ENCODE measurements at regions not wholly inside any gene's neighbourhood (a gene's known extent, or its start where the extent isn't known, plus 50 kb on each side); places are given as distances from the start of the nearest gene placed in this dataset.

DNA sequence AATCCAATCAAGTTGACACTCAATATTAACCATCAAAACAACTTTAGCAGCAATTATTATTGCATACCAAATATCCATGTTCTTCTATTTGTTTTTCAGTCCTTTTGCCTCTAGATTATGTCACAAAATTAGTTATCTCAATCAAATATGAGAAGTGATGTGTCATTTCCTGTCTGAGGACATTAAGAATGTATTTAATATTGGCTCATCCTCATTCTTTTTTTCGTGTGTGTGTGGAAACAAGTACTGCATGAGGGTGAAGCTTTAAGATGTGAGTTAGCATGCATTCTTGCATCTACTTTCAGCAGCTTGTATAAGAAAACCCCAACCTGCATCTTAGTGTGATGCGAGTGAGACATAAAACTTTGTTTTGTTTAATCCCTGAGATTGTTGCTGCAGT is 301.4 kb downstream of the GRIA2 start:
- DNase-seq = no peak
- intact Hi-C loops (cut with DNase I) = no loop called here
- ATAC-seq = no peak

- intact Hi-C loops (cut with DNase I) = no loop called here
Measured at GRCh38 chr4:157514711-157515110, 294.2 kb downstream of the GRIA2 start.

DNA sequence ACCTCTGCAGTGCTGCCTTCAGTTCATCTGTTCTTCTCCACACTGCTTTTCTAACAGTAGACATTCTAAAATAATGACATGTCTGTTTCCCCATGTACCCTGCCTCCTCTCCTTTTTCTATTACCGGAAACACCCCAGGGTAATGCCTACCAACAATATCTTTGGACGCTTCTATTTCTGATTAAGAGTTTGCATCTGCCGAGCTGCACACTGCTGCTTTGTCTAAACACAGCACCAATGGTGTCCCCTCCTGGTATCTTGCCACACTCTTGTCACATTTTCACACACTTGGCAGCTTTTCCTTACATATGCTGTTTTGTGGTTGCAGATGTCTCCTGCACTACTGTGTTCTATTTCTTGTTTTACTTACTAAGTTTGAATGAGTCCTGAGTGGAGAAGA is 288.8 kb downstream of the GRIA2 start:
- ATAC-seq (no peak), DNase-seq (no peak)
- intact Hi-C loops (cut with DNase I) = no loop called here

More at GRCh38 chr4:157514711-157515110, 294.2 kb downstream of the GRIA2 start:
- ATAC-seq = no peak
- DNase-seq = no peak

GRCh38 chr4:157502656-157503055 is 282.1 kb downstream of the GRIA2 start:
- ATAC-seq = no peak

DNA sequence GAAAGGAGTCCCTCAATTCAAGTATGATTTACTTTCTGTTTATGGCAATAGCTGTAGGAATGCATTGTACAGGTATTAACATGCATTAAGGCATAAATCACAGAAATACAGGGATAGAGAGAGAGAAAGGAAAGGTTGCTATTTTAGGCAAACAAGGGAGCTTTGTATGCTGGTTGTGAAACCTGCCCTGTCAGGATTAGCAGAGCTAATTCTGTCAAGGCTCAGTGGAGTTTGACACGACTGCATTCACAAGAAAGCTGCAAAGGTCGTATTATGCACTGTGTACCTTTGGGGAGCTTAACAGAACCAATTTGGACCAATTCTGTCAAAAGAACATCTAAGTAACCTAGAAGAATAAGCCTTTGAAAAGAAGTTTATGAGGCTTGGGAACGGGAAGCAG is 239.3 kb downstream of the GRIA2 start:
- ATAC-seq (no peak), DNase-seq (no peak)
- intact Hi-C loops (cut with DNase I) = no loop called here

More at GRCh38 chr4:157502656-157503055, 282.1 kb downstream of the GRIA2 start:
- DNase-seq = no peak
- intact Hi-C loops (cut with DNase I) = no loop called here

DNA sequence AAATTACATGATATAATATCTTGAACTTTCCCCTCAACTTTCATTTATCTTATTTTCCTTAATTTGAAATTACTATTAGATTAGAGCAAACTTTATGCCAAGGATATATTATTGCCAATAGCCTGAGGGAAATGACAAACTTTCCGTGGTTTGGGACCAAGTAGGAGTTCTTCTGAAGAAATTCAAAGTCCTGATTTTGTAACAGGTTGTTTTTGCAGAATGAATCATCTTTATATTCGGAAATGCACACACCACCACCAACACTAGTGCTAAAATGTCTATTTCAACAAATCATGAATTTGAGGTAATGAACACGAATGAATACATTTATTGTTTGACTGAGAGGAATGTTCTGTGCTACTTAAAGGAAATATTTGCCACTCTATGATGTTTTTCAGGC is 226.7 kb downstream of the GRIA2 start:
- intact Hi-C loops (cut with DNase I) = no loop called here
- DNase-seq (no peak), ATAC-seq (no peak)

GRCh38 chr4:157444014-157444413 is 223.5 kb downstream of the GRIA2 start:
- intact Hi-C loops (cut with DNase I) = no loop called here
- DNase-seq (no peak), ATAC-seq (no peak)

DNA sequence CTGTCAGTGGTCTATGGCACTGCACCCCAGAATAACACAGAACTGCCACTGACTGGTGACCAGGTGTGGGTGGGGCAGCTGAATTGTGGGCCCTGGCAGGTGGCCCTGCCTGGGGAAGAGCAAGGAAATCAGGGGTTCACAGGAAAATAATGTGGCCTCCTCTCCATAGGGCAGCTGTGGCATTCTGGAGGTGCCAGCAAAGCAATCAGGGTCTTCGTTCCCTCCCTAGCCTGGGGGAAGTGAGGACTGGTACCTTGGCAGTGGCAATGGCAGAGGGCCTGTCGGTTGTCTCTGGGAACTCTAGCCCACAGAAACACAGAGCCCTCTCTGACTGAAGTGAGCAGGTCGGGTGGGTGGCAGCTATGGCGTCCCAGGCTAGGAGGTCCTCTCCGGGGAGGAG is 223.0 kb downstream of the GRIA2 start:
- DNase-seq (no peak), ATAC-seq (no peak)
- intact Hi-C loops (cut with DNase I) = no loop called here

DNA sequence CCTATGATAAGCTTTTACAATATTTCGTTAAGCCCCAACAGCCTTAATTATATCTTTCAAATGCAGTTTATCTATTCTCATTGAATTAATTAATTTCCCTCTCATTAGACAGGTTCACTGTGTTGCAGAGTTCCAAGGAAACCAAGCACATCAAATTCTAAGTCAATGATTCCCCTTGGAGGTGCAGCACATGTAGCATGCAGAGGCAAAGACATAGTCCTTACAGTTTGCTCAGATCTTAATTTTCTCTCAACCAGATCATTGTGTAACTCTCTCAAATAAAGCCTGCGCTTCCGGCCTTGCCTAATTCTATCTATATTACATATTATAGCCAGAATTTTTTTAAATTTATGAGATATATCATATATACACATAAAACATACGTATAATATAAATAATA is 205.4 kb downstream of the GRIA2 start:
- no peak for ATAC-seq
- intact Hi-C loops (cut with DNase I) = no loop called here
- no peak for DNase-seq

GRCh38 chr4:157423526-157424020 is 203.0 kb downstream of the GRIA2 start:
- no peak for DNase-seq
- intact Hi-C loops (cut with DNase I) = no loop called here
- no peak for ATAC-seq

- ATAC-seq = no peak
- DNase-seq = no peak
- intact Hi-C loops (cut with DNase I) = no loop called here
Measured at GRCh38 chr4:157421365-157421764, 200.8 kb downstream of the GRIA2 start.

Data from left cardiac atrium (tissue), 4 donors.